C4-2B (cell line): ENCODE measurements at regions not wholly inside any gene's neighbourhood (a gene's known extent, or its start where the extent isn't known, plus 50 kb on each side); places are given as distances from the start of the nearest gene placed in this dataset.
"Not testable (repeated sequence)": the region's sequence is repeated elsewhere in the genome, so short reads cannot be mapped to it uniquely, and the experiment has no call there.

Source experiments
- H3K27ac ChIP-seq: fragments of 450-650 bp; 2 replicates; pipeline ENCODE4 v1.5.1; 2017
- ZFX ChIP-seq: fragments of 450-650 bp; IDR thresholded peaks from 2 replicates; pipeline ENCODE4 v1.6.1; 2017
- TF ChIP-seq, protein P1 (sequence below): fragments of 450-650 bp; conservative IDR thresholded peaks from 2 replicates; pipeline ENCODE4 v1.5.1; 2017; ENCODE audit warnings: mild to moderate bottlenecking

GRCh38 chr14:56422221-56422620 is 157.4 kb upstream of the TMEM260 start:
- no peak for TF ChIP-seq ZFX
- TF ChIP-seq, protein P1, sequence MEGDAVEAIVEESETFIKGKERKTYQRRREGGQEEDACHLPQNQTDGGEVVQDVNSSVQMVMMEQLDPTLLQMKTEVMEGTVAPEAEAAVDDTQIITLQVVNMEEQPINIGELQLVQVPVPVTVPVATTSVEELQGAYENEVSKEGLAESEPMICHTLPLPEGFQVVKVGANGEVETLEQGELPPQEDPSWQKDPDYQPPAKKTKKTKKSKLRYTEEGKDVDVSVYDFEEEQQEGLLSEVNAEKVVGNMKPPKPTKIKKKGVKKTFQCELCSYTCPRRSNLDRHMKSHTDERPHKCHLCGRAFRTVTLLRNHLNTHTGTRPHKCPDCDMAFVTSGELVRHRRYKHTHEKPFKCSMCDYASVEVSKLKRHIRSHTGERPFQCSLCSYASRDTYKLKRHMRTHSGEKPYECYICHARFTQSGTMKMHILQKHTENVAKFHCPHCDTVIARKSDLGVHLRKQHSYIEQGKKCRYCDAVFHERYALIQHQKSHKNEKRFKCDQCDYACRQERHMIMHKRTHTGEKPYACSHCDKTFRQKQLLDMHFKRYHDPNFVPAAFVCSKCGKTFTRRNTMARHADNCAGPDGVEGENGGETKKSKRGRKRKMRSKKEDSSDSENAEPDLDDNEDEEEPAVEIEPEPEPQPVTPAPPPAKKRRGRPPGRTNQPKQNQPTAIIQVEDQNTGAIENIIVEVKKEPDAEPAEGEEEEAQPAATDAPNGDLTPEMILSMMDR = no peak
- no peak overlapping the region for H3K27ac ChIP-seq

- TF ChIP-seq, protein P1 = peak; percentile 92
- no peak for TF ChIP-seq ZFX
- H3K27ac ChIP-seq = no peak overlapping the region
Observed at GRCh38 chr14:56422703-56423213, 156.8 kb upstream of the TMEM260 start.

DNA sequence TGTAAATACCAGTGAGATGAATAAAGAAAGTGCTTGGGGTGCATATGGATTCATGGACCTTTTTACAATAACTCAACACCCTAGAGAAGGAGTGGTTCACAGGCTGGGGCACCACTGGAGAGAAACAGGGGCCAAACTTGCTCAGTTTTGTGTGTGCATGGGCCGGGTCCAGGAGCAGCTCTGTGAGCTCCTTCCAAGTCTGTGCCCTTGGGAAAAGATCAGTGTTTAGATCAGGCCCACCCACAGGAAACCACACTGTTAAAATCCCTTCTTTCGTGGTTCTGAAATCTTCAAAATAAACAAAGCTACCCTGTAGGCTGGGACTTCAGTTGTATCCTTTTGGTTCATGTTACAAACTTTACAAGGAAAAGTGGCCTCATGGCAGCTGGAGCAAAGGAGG is 156.1 kb upstream of the TMEM260 start:
- TF ChIP-seq, protein P1 = no peak
- no peak for TF ChIP-seq ZFX
- H3K27ac ChIP-seq = no peak overlapping the region

DNA sequence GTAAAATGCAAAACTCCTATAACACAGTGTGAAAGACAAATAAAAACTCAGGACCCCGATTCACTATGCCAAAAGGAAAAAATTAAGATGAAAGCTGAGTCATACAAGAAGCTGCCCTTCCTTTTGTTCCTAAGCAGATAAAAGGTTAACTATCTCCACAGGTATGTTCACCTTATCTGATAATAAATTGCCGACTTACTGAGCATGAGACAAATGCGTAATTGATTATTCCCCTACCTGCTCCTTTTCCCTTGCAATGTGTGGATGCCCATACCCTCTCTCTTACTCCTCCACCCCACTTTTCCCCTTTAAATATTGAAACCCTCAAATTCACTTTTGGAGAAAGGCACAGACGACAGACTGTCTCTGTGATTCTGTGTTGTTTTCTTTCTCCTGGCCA is 148.6 kb upstream of the TMEM260 start:
- no peak overlapping the region for H3K27ac ChIP-seq
- TF ChIP-seq, protein P1 = no peak
- no peak for TF ChIP-seq ZFX

GRCh38 chr14:56449670-56450213 is 129.9 kb upstream of the TMEM260 start:
- TF ChIP-seq, protein P1 = no peak
- TF ChIP-seq ZFX = no peak
- no peak overlapping the region for H3K27ac ChIP-seq

GRCh38 chr14:56452940-56453339 is 126.7 kb upstream of the TMEM260 start:
- TF ChIP-seq, protein P1 = no peak
- no peak for TF ChIP-seq ZFX
- no peak overlapping the region for H3K27ac ChIP-seq

GRCh38 chr14:56454680-56455079 is 124.9 kb upstream of the TMEM260 start:
- H3K27ac ChIP-seq = not testable (repeated sequence)

GRCh38 chr14:56460469-56460868 is 119.1 kb upstream of the TMEM260 start:
- no peak overlapping the region for H3K27ac ChIP-seq
- TF ChIP-seq, protein P1 = no peak
- TF ChIP-seq ZFX = no peak
